ENCODE measurements at regions not wholly inside any gene's neighbourhood (a gene's known extent, or its start where the extent isn't known, plus 50 kb on each side); places are given as distances from the start of the nearest gene placed in this dataset.

GRCh38 chr9:11892401-11892800, 800.8 kb upstream of the TYRP1 start:
- intact Hi-C loops (cut with micrococcal nuclease) (loop anchor here (10.0 kb wide), 1 partner anchor 638 kb away; no protein-coding TSS in a partner anchor), dilution Hi-C loops (cut with MboI; ENCODE audit: extremely low pct_ligation_motif_present, low sequenced_read_pairs) (no loop called here)
- DNase-seq (ENCODE audit: low read depth, low spot score) (no peak), FAIRE-seq (no peak)
- Histone ChIP-seq H2AFZ (ENCODE audit: low read depth, low read length) (no peak overlapping the region), H3K27me3 (ENCODE audit: control insufficient read depth in 2 of 2, insufficient read depth in 2 of 2, low read length in 2 of 2) (no peaks in the 10 kb centered on the region), H3K27ac (ENCODE audit: insufficient read depth, low read depth, low read length) (no peak overlapping the region), H3K4me3 (replicated peaks in 1 of 3; ENCODE audit: insufficient read depth in 1 of 3, low read depth in 1 of 3, low read length in 3 of 3) (no peak overlapping the region), H3K79me2 (ENCODE audit: control insufficient read depth, insufficient read depth, low read length) (no peaks in the 10 kb centered on the region), H3K9me1 (replicated peaks; ENCODE audit: control insufficient read depth, extremely low read depth, insufficient read depth, low read length) (no peaks in the 10 kb centered on the region), H3K36me3 (ENCODE audit: control insufficient read depth in 2 of 2, extremely low read depth in 1 of 2, insufficient read depth in 2 of 2, low read length in 2 of 2) (no peaks in the 10 kb centered on the region), H3K9me3 (replicated peaks; ENCODE audit: control insufficient read depth, insufficient read depth, low read length) (peaks cover 4% of the 10 kb centered on the region), H3K4me1 (ENCODE audit: control insufficient read depth, extremely low read depth, insufficient read depth, low read length) (no peaks in the 10 kb centered on the region), H4K20me1 (replicated peaks; ENCODE audit: control insufficient read depth, extremely low read depth, insufficient read depth, low read length) (no peaks in the 10 kb centered on the region), H3K4me2 (ENCODE audit: insufficient read depth, low read length) (no peak overlapping the region), H3K9ac (replicated peaks; ENCODE audit: extremely low read depth, insufficient read depth, low read length) (no peak overlapping the region)
- TF ChIP-seq MAX (IDR thresholded peaks at IDR 0.05; ENCODE audit: insufficient read depth, insufficient read length) (no peak), POLR2A (IDR thresholded peaks at IDR 0.05; ENCODE audit: low read depth, low read length) (no peak), JUN (IDR thresholded peaks at IDR 0.05; ENCODE audit: borderline replicate concordance, insufficient read depth, insufficient read length, low read depth) (no peak), FOS (IDR thresholded peaks at IDR 0.05; ENCODE audit: borderline replicate concordance, insufficient read depth, low read length) (no peak), GATA2 (IDR thresholded peaks at IDR 0.05; ENCODE audit: insufficient read depth, insufficient read length, low read depth, low read length) (no peak), CTCF (IDR thresholded peaks at IDR 0.05; ENCODE audit: extremely low read depth in 1 of 2, insufficient read depth in 1 of 2, low read depth in 1 of 2, low read length in 2 of 2) (no peak), MYC (IDR thresholded peaks at IDR 0.05; ENCODE audit: low read depth, low read length) (no peak), POLR2AphosphoS5 (IDR thresholded peaks at IDR 0.05; ENCODE audit: insufficient read depth, low read depth, low read length) (no peak)
- no TSS peak for BruUV-seq (replicated peaks)
- POLR2A ChIA-PET: no interaction called here
- CTCF ChIA-PET: interaction anchor here (1.2 kb wide), 1 partner anchor 10 kb away, joined by 3 read pairs; no protein-coding TSS in a partner anchor
